ENCODE measurements at regions not wholly inside any gene's neighbourhood (a gene's known extent, or its start where the extent isn't known, plus 50 kb on each side); places are given as distances from the start of the nearest gene placed in this dataset.
"Not testable (repeated sequence)": the region's sequence is repeated elsewhere in the genome, so short reads cannot be mapped to it uniquely, and the experiment has no call there.

- H3K4me3 ChIP-seq (ENCODE audit: low read length): no peak overlapping the region
- H3K4me1 ChIP-seq (ENCODE audit: low read length): no peaks in the 10 kb centered on the region
Observed at GRCh38 chr2:128670066-128670465, 351.4 kb upstream of the HS6ST1 start.

GRCh38 chr2:128671981-128672757 is 353.5 kb upstream of the HS6ST1 start:
- not testable (repeated sequence) for H3K4me2 ChIP-seq (ENCODE audit: low read length); H3K79me2 ChIP-seq (ENCODE audit: low read length); H3K4me1 ChIP-seq (ENCODE audit: low read length); H3K27ac ChIP-seq (ENCODE audit: low read length); H3K9me3 ChIP-seq (ENCODE audit: insufficient read depth, low read length); H3K4me3 ChIP-seq (ENCODE audit: low read length); H3K9ac ChIP-seq (ENCODE audit: low read length); H3K27me3 ChIP-seq (ENCODE audit: low read depth, low read length); H4K20me1 ChIP-seq (ENCODE audit: insufficient read depth, low read length); H2AFZ ChIP-seq (ENCODE audit: low read depth, low read length); H3K36me3 ChIP-seq (replicated peaks; ENCODE audit: low read depth, low read length)

More at GRCh38 chr2:128670066-128670465, 351.4 kb upstream of the HS6ST1 start:
- Histone ChIP-seq H3K4me2 (ENCODE audit: low read length) (no peak overlapping the region), H4K20me1 (ENCODE audit: insufficient read depth, low read length) (no peaks in the 10 kb centered on the region), H2AFZ (ENCODE audit: low read depth, low read length) (no peak overlapping the region), H3K79me2 (ENCODE audit: low read length) (no peaks in the 10 kb centered on the region), H3K27me3 (ENCODE audit: low read depth, low read length) (no peaks in the 10 kb centered on the region), H3K9me3 (ENCODE audit: insufficient read depth, low read length) (no peaks in the 10 kb centered on the region), H3K36me3 (replicated peaks; ENCODE audit: low read depth, low read length) (no peaks in the 10 kb centered on the region), H3K27ac (ENCODE audit: low read length) (no peak overlapping the region), H3K9ac (ENCODE audit: low read length) (no peak overlapping the region)
- no peak for TF ChIP-seq EZH2phosphoT487 (IDR thresholded peaks at IDR 0.05; ENCODE audit: low read depth)

DNA sequence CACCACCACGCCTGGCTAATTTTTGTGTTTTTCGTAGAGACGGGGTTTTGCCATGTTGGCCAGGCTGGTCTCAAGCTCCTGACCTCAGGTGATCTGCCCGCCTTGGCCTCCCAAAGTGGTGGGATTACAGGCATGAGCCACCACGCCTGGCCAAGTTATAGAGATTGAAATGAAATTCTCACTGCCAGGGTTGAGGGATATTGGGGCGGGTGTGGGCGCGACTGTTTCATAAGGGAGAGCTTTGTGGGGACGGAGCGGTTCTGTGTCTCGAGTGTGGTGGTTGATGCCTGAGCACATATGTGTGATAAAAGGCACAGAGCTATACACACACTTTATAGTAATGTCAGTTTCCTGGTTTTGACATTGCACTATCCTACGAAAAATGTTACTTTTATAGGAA is 361.0 kb upstream of the HS6ST1 start:
- not testable (repeated sequence) for H3K27me3 ChIP-seq (ENCODE audit: low read depth, low read length); H3K27ac ChIP-seq (ENCODE audit: low read length); H3K79me2 ChIP-seq (ENCODE audit: low read length); H3K4me2 ChIP-seq (ENCODE audit: low read length); H3K36me3 ChIP-seq (replicated peaks; ENCODE audit: low read depth, low read length); H4K20me1 ChIP-seq (ENCODE audit: insufficient read depth, low read length); H3K9ac ChIP-seq (ENCODE audit: low read length); H2AFZ ChIP-seq (ENCODE audit: low read depth, low read length); H3K9me3 ChIP-seq (ENCODE audit: insufficient read depth, low read length); H3K4me1 ChIP-seq (ENCODE audit: low read length); H3K4me3 ChIP-seq (ENCODE audit: low read length)

DNA sequence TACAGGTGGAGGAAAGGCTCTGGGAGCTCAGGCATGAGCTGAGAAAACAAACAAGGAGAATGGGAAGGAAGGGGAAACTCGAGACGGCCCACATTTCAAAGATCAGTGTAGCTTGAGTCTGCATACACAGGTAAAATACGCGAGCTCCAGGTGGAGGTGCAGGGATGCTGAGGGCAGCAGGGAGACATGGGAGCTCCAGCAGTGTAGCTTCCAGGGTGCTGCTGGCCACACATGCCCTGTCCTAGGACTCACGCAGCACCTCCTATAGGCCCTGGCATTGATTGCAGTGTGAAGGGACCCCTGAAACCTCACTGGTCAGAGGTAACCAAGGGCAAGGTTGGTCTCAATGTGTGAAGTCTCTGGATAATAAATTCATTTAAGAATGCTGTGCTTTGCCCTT is 362.8 kb upstream of the HS6ST1 start:
- Histone ChIP-seq H3K27ac (ENCODE audit: low read length) (no peak overlapping the region), H3K4me1 (ENCODE audit: low read length) (peaks cover 5% of the 10 kb centered on the region), H4K20me1 (ENCODE audit: insufficient read depth, low read length) (no peaks in the 10 kb centered on the region), H3K4me2 (ENCODE audit: low read length) (no peak overlapping the region), H2AFZ (ENCODE audit: low read depth, low read length) (no peak overlapping the region), H3K9me3 (ENCODE audit: insufficient read depth, low read length) (no peaks in the 10 kb centered on the region), H3K9ac (ENCODE audit: low read length) (no peak overlapping the region), H3K4me3 (ENCODE audit: low read length) (no peak overlapping the region), H3K27me3 (ENCODE audit: low read depth, low read length) (no peaks in the 10 kb centered on the region), H3K36me3 (replicated peaks; ENCODE audit: low read depth, low read length) (no peaks in the 10 kb centered on the region), H3K79me2 (ENCODE audit: low read length) (no peaks in the 10 kb centered on the region)
- TF ChIP-seq CTCF (IDR thresholded peaks at IDR 0.05; ENCODE audit: low read depth, low read length): no peak
- TF ChIP-seq EZH2phosphoT487 (IDR thresholded peaks at IDR 0.05; ENCODE audit: low read depth): no peak

- Histone ChIP-seq H3K4me1 (ENCODE audit: low read length) (peaks cover 5% of the 10 kb centered on the region), H3K4me2 (ENCODE audit: low read length) (no peak overlapping the region), H3K9me3 (ENCODE audit: insufficient read depth, low read length) (no peaks in the 10 kb centered on the region), H3K79me2 (ENCODE audit: low read length) (no peaks in the 10 kb centered on the region), H3K4me3 (ENCODE audit: low read length) (no peak overlapping the region), H3K36me3 (replicated peaks; ENCODE audit: low read depth, low read length) (no peaks in the 10 kb centered on the region), H3K9ac (ENCODE audit: low read length) (no peak overlapping the region), H3K27me3 (ENCODE audit: low read depth, low read length) (no peaks in the 10 kb centered on the region), H2AFZ (ENCODE audit: low read depth, low read length) (no peak overlapping the region), H4K20me1 (ENCODE audit: insufficient read depth, low read length) (no peaks in the 10 kb centered on the region), H3K27ac (ENCODE audit: low read length) (no peak overlapping the region)
- TF ChIP-seq EZH2phosphoT487 (IDR thresholded peaks at IDR 0.05; ENCODE audit: low read depth) (no peak), CTCF (IDR thresholded peaks at IDR 0.05; ENCODE audit: low read depth, low read length) (no peak)
Observed at GRCh38 chr2:128682266-128682665, 363.6 kb upstream of the HS6ST1 start.
